OCI-LY7 (cell line): ENCODE measurements at regions not wholly inside any gene's neighbourhood (a gene's known extent, or its start where the extent isn't known, plus 50 kb on each side); places are given as distances from the start of the nearest gene placed in this dataset.

Experiments used
- EZH2phosphoT487 ChIP-seq: fragments of 200-600 bp; sonication (generic); IDR thresholded peaks from 2 replicates; pipeline ENCODE4 v1.6.1; 2018; ENCODE audit warnings: low read depth, borderline replicate concordance, mild to moderate bottlenecking, mixed run types, antibody characterized with exemption, low read length, moderate library complexity, mixed read lengths
- TF ChIP-seq, protein P1 (sequence below): fragments of 200-600 bp; sonication (generic); conservative IDR thresholded peaks from 2 replicates; pipeline ENCODE4 v1.5.1; 2014; ENCODE audit warnings: mild to moderate bottlenecking, antibody characterized with exemption, low read length, moderate library complexity, mixed read lengths

DNA sequence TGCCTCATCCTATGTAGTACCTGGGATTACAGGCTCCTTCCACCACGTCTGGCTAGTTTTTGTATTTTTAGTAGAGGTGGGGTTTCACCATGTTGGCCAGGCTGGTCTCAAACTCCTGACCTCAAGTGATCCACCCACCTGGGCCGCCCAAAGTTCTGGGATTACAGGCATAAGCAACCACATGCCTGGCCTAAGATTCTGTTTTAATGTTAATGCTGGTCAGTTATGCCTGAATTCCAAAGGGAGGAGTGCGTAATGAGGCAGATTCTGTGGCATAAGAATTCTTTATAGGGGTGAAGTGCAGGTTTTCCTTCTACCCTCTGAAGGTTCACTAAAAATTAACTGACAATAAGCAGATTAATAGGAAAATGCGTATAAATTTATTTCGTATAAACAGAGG is 1343.8 kb upstream of the LRRTM1 start:
- TF ChIP-seq, protein P1, sequence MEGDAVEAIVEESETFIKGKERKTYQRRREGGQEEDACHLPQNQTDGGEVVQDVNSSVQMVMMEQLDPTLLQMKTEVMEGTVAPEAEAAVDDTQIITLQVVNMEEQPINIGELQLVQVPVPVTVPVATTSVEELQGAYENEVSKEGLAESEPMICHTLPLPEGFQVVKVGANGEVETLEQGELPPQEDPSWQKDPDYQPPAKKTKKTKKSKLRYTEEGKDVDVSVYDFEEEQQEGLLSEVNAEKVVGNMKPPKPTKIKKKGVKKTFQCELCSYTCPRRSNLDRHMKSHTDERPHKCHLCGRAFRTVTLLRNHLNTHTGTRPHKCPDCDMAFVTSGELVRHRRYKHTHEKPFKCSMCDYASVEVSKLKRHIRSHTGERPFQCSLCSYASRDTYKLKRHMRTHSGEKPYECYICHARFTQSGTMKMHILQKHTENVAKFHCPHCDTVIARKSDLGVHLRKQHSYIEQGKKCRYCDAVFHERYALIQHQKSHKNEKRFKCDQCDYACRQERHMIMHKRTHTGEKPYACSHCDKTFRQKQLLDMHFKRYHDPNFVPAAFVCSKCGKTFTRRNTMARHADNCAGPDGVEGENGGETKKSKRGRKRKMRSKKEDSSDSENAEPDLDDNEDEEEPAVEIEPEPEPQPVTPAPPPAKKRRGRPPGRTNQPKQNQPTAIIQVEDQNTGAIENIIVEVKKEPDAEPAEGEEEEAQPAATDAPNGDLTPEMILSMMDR = no peak
- TF ChIP-seq EZH2phosphoT487 = no peak
